ENCODE measurements at regions not wholly inside any gene's neighbourhood (a gene's known extent, or its start where the extent isn't known, plus 50 kb on each side); places are given as distances from the start of the nearest gene placed in this dataset.

DNA sequence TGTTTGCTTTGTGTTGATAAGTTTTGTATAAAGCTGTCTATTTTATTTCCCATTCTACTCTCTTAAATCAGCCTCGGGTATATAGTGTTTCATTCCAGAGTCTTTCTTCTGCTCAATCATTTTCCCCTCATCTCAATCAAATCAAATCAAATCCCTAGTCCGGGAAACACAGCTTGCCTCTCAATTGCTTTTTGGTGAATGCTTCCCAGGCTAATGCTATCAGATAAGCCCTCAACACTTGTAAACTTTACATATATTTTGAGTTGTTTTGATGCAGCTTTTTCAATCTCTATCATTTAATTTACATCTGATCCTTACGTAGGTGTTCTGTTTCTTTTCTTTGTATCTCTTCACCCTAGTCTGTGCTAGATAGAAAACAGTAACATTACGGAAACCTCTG lies 416.7 kb upstream of the PDE3A start:
- Histone ChIP-seq H3K4me1 (ENCODE audit: control insufficient read depth in 1 of 2, insufficient read depth in 2 of 2, low read length in 2 of 2) (no peaks in the 10 kb centered on the region), H3K4me2 (ENCODE audit: low read length) (no peak overlapping the region), H3K36me3 (ENCODE audit: control insufficient read depth in 1 of 2, insufficient read depth in 2 of 2, low read length in 2 of 2) (no peaks in the 10 kb centered on the region), H3K79me2 (ENCODE audit: insufficient read depth, low read length) (no peaks in the 10 kb centered on the region), H3K27me3 (ENCODE audit: insufficient read depth, low read length) (no peaks in the 10 kb centered on the region), H3K9me2 (ENCODE audit: insufficient read depth) (no peaks in the 10 kb centered on the region), H3K4me3 (replicated peaks in 1 of 2; ENCODE audit: low read depth in 1 of 2, low read length in 2 of 2) (no peak overlapping the region), H4K20me1 (ENCODE audit: insufficient read depth) (no peaks in the 10 kb centered on the region), H3K9ac (ENCODE audit: low read length) (no peak overlapping the region), H3K27ac (ENCODE audit: low read depth, low read length) (no peak overlapping the region), H3K9me3 (ENCODE audit: control insufficient read depth in 1 of 2, insufficient read depth in 1 of 2, low read depth in 1 of 2, low read length in 2 of 2) (no peaks in the 10 kb centered on the region), H2AFZ (ENCODE audit: low read depth, low read length, poor library complexity, severe bottlenecking) (no peak overlapping the region)
- intact Hi-C loops (cut with micrococcal nuclease) = no loop called here
- DNase-seq (ENCODE audit: low read depth, low spot score) (no peak), ATAC-seq (no peak)
- TF ChIP-seq EGR1 (IDR thresholded peaks at IDR 0.05; ENCODE audit: low read depth) (no peak), SRF (IDR thresholded peaks at IDR 0.05; ENCODE audit: low read depth) (no peak), REST (IDR thresholded peaks at IDR 0.05; ENCODE audit: low read depth) (no peak), SP1 (IDR thresholded peaks at IDR 0.05; ENCODE audit: low read depth) (no peak), TCF7L2 (IDR thresholded peaks at IDR 0.05; ENCODE audit: borderline replicate concordance, extremely low read depth, insufficient read depth, insufficient read length) (no peak), POLR2A (IDR thresholded peaks at IDR 0.05; ENCODE audit: borderline replicate concordance, extremely low read depth, insufficient read depth, insufficient read length) (no peak), JUND (IDR thresholded peaks at IDR 0.05) (no peak), ZBTB33 (IDR thresholded peaks at IDR 0.05; ENCODE audit: extremely low read depth, insufficient replicate concordance, low read length) (no peak), YY1 (IDR thresholded peaks at IDR 0.05; ENCODE audit: extremely low read depth, insufficient replicate concordance, low read depth, low read length) (no peak)
- RAD21 ChIA-PET (ENCODE audit: low non-redundant PET in 1 of 2, low total read pairs in 2 of 2, uncharacterized antibody in 2 of 2, unreplicated experiment in 2 of 2) = no interaction called here
- no TSS peak for BruUV-seq (replicated peaks)
- CTCF ChIA-PET = no interaction called here
- POLR2A ChIA-PET = no interaction called here
